Lung (tissue), 11 donors: ENCODE measurements at regions not wholly inside any gene's neighbourhood (a gene's known extent, or its start where the extent isn't known, plus 50 kb on each side); places are given as distances from the start of the nearest gene placed in this dataset.
"Not testable (repeated sequence)": the region's sequence is repeated elsewhere in the genome, so short reads cannot be mapped to it uniquely, and the experiment has no call there.

ENCODE experiments used
- ATAC-seq: fragments of 200-7000 bp; cut with Tn5 transposase; one replicate; pipeline ENCODE4 v1.9.1; 2020; ENCODE audit warnings: moderate number of reproducible peaks; ENCODE audit not compliant: insufficient read depth, low FRiP score
- DNase-seq, 3 donors: peaks; one replicate each; pipeline ENCODE4 v3.0.0-alpha.2; 2013 to 2017
- H3K27ac ChIP-seq, 2 donors: one replicate each; pipeline ENCODE4 v1.5.1; 2013; ENCODE audit warnings: mild to moderate bottlenecking in 2 of 2, moderate library complexity in 2 of 2, control low read depth in 1 of 2, inconsistent platforms in 1 of 2, low read depth in 1 of 2, low read length in 1 of 2
- H3K27me3 ChIP-seq, 3 donors: one replicate each; pipeline ENCODE4 v1.5.1; 2013; ENCODE audit warnings: low read length in 2 of 3; ENCODE audit not compliant: control insufficient read depth in 3 of 3, insufficient read depth in 3 of 3
- H3K36me3 ChIP-seq, 4 donors: one replicate each; pipeline ENCODE4 v1.5.1; 2013; ENCODE audit warnings: low read length in 4 of 4, mild to moderate bottlenecking in 1 of 4, moderate library complexity in 1 of 4; ENCODE audit not compliant: control insufficient read depth in 4 of 4, insufficient read depth in 4 of 4
- H3K4me1 ChIP-seq, 5 donors: one replicate each; pipeline ENCODE4 v1.5.1; 2013; ENCODE audit warnings: low read length in 5 of 5, mild to moderate bottlenecking in 2 of 5, moderate library complexity in 1 of 5; ENCODE audit not compliant: control insufficient read depth in 5 of 5, insufficient read depth in 5 of 5
- H3K4me3 ChIP-seq: one replicate; pipeline ENCODE4 v1.5.1; 2013; ENCODE audit warnings: mild to moderate bottlenecking, control low read depth, moderate library complexity
- H3K9ac ChIP-seq, 2 donors: one replicate each; pipeline ENCODE4 v1.5.1; 2013; ENCODE audit warnings: low read length in 2 of 2, control low read depth in 1 of 2; ENCODE audit not compliant: insufficient read depth in 1 of 2
- H3K9me3 ChIP-seq, 4 donors: one replicate each; pipeline ENCODE4 v1.5.1; 2013; ENCODE audit warnings: low read length in 3 of 4, mild to moderate bottlenecking in 1 of 4, moderate library complexity in 1 of 4; ENCODE audit not compliant: control insufficient read depth in 4 of 4, insufficient read depth in 3 of 4
- WGBS, 2 donors: extraction: QIAGEN DNeasy Blood & Tissue Kit; methylation state at CpG; one replicate each; pipeline ENCODE4 v1.1.7; 2013; 5-methylcytosine and 5-hydroxymethylcytosine counted together
- TF ChIP-seq, protein P1 (sequence below): IDR thresholded peaks from 2 replicates; pipeline ENCODE4 v1.5.1; 2012; ENCODE audit warnings: mild to moderate bottlenecking; ENCODE audit errors: control extremely low read depth, extremely low read depth
- donor health status: control.
- donor health status: control.
- donor health status: Bipolar disorder and iron deficiency.
- donor health status: healthy.
- donor health status: DM: yes; HTN: yes; CAD: no.

DNA sequence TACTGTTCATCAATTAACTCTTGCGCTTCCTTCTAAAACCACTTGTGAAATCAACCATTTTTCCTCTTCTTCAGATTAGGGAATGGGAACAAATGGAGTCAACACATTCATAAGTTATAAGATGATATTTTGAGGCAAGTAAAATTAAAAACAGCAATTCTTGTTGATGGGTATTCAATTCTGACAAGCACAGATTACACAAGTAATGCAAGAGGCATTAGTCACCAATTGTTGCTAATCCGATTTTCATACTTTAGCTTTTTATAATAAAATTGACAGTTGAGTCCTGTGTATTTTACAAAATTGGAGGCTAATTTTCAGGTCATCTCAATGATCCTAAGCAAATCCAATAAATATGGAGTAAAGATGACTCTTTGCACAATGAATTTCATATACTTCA, 918.4 kb upstream of the SOX9 start:
- no peaks in the 10 kb centered on the region for H3K36me3 ChIP-seq
- TF ChIP-seq, protein P1, sequence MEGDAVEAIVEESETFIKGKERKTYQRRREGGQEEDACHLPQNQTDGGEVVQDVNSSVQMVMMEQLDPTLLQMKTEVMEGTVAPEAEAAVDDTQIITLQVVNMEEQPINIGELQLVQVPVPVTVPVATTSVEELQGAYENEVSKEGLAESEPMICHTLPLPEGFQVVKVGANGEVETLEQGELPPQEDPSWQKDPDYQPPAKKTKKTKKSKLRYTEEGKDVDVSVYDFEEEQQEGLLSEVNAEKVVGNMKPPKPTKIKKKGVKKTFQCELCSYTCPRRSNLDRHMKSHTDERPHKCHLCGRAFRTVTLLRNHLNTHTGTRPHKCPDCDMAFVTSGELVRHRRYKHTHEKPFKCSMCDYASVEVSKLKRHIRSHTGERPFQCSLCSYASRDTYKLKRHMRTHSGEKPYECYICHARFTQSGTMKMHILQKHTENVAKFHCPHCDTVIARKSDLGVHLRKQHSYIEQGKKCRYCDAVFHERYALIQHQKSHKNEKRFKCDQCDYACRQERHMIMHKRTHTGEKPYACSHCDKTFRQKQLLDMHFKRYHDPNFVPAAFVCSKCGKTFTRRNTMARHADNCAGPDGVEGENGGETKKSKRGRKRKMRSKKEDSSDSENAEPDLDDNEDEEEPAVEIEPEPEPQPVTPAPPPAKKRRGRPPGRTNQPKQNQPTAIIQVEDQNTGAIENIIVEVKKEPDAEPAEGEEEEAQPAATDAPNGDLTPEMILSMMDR, result no peak
- H3K4me1 ChIP-seq, result no peaks in the 10 kb centered on the region
- no peak overlapping the region for H3K4me3 ChIP-seq
- no peaks in the 10 kb centered on the region for H3K9me3 ChIP-seq
- no peak overlapping the region for H3K9ac ChIP-seq
- ATAC-seq (no peak), DNase-seq (no peak)
- H3K27ac ChIP-seq, result no peak overlapping the region
- no peaks in the 10 kb centered on the region for H3K27me3 ChIP-seq
- WGBS, 2 donors, result 96 to 97% methylated on average over 2 of the region's 2 CpGs

DNA sequence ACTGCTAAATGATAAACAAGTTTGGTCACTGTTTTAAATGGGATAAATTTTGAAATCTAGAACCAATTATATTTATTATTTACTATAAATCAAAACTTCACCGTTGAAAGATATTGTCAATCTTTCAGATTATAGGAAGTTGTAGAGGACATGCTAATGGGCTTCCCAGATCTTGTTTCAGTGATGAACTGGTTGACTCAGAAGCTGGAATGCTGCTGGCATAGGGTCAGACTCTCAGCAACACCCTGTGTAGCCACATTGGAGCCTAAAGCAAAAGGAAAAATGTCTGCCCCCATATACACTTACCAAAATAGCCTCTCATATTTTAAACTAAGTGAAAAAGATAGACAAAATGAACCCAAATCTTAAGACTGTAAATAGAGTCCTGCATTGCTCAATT, 916.9 kb upstream of the SOX9 start:
- no peak overlapping the region for H3K4me3 ChIP-seq
- H3K27ac ChIP-seq, result no peak overlapping the region
- H3K9me3 ChIP-seq, result no peaks in the 10 kb centered on the region
- 83 to 86% methylated on average over 1 of the region's 1 CpG for WGBS, 2 donors
- DNase-seq, result no peak
- H3K9ac ChIP-seq, result no peak overlapping the region
- no peaks in the 10 kb centered on the region for H3K4me1 ChIP-seq
- TF ChIP-seq, protein P1, result no peak
- no peaks in the 10 kb centered on the region for H3K36me3 ChIP-seq
- H3K27me3 ChIP-seq, result no peaks in the 10 kb centered on the region
- no peak for ATAC-seq

DNA sequence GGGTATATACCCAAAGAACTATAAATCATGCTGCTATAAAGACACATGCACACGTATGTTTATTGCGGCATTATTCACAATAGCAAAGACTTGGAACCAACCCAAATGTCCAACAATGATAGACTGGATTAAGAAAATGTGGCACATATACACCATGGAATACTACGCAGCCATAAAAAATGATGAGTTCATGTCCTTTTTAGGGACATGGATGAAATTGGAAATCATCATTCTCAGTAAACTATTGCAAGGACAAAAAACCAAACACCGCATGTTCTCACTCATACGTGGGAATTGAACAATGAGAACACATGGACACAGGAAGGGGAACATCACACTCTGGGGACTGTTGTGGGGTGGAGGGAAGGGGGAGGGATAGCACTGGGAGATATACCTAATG, 914.9 kb upstream of the SOX9 start:
- H3K27me3 ChIP-seq, H3K36me3 ChIP-seq, H3K9ac ChIP-seq, H3K27ac ChIP-seq, ATAC-seq, DNase-seq, H3K4me3 ChIP-seq, H3K4me1 ChIP-seq, H3K9me3 ChIP-seq: not testable (repeated sequence)
- WGBS, 2 donors, result 90% methylated on average over 3 of the region's 5 CpGs

DNA sequence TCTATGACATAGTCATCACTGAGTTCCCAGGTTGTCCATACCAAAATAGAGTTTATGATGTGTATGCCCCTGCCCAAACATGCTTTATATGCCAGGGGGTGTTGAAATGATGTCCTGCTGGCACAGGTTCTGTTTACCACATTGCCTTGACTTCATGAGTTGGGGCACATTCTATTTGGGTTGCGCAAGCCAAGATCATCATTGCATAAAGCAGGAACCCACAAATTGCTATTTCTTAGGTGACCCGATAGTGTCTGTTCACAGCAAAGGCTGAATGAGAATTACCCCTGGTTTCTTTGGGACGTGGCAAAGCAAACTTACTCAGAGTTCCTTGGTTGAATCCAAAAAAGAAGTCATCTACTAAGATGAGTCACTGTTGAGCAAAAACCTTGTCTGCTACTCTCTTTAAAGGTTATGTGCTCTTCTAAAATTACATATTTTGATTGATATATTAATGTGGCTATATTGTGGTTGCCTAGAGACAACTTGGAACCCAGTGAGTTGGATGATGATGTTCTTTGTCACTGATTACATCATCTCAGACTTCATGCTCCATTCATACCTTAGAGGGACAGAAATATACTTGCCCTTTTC, 912.6 kb upstream of the SOX9 start:
- 89 to 91% methylated on average over 3 of the region's 3 CpGs for WGBS, 2 donors
- TF ChIP-seq, protein P1, result no peak
- ATAC-seq (no peak), DNase-seq (no peak)
- Histone ChIP-seq H3K4me3 (no peak overlapping the region), H3K36me3 (no peaks in the 10 kb centered on the region), H3K9ac (no peak overlapping the region), H3K27me3 (no peaks in the 10 kb centered on the region), H3K4me1 (no peaks in the 10 kb centered on the region), H3K27ac (no peak overlapping the region), H3K9me3 (no peaks in the 10 kb centered on the region)
